Activated naive CD4-positive, alpha-beta T cell treated with anti-CD3 and anti-CD28 coated beads, Interleukin-2, amount 50 U/mL, for 24 hours (primary cell): ENCODE measurements at regions not wholly inside any gene's neighbourhood (a gene's known extent, or its start where the extent isn't known, plus 50 kb on each side); places are given as distances from the start of the nearest gene placed in this dataset.
A peak's percentile ranks its signal among the peaks of the same experiment; 100 is the strongest.
"Not testable (repeated sequence)": the region's sequence is repeated elsewhere in the genome, so short reads cannot be mapped to it uniquely, and the experiment has no call there.

Experiments
- H3K27ac Mint-ChIP-seq: one replicate; pipeline ENCODE4 v1.8.0; 2021; ENCODE audit warnings: mild to moderate bottlenecking, mixed read lengths
- H3K27me3 Mint-ChIP-seq: one replicate; pipeline ENCODE4 v1.8.0; 2021; ENCODE audit warnings: mixed read lengths
- H3K36me3 Mint-ChIP-seq: one replicate; pipeline ENCODE4 v1.8.0; 2021; ENCODE audit warnings: mixed read lengths
- H3K4me1 Mint-ChIP-seq: one replicate; pipeline ENCODE4 v1.8.0; 2021; ENCODE audit warnings: mixed read lengths
- H3K4me3 Mint-ChIP-seq: one replicate; pipeline ENCODE4 v1.8.0; 2021; ENCODE audit warnings: mild to moderate bottlenecking, mixed read lengths
- H3K9me3 Mint-ChIP-seq: one replicate; pipeline ENCODE4 v1.8.0; 2021; ENCODE audit warnings: mixed read lengths

- peaks cover 6% of the 10 kb centered on the region for H3K9me3 Mint-ChIP-seq
- H3K4me1 Mint-ChIP-seq, result no peaks in the 10 kb centered on the region
- H3K36me3 Mint-ChIP-seq, result no peaks in the 10 kb centered on the region
- H3K4me3 Mint-ChIP-seq, result no peak overlapping the region
- H3K27ac Mint-ChIP-seq, result no peak overlapping the region
- peaks cover 2% of the 10 kb centered on the region for H3K27me3 Mint-ChIP-seq
Measured at GRCh38 chr10:33876584-33877400, 542.3 kb upstream of the NRP1 start.

- H3K27me3 Mint-ChIP-seq, result peaks cover 2% of the 10 kb centered on the region
- no peaks in the 10 kb centered on the region for H3K4me1 Mint-ChIP-seq
- H3K36me3 Mint-ChIP-seq, result no peaks in the 10 kb centered on the region
- H3K9me3 Mint-ChIP-seq, result peaks cover 6% of the 10 kb centered on the region
- H3K4me3 Mint-ChIP-seq, result no peak overlapping the region
- H3K27ac Mint-ChIP-seq, result peak overlapping the region; percentile 69
Measured at GRCh38 chr10:33875924-33876583, 541.6 kb upstream of the NRP1 start.

GRCh38 chr10:33871061-33871956 lies 536.8 kb upstream of the NRP1 start:
- no peak overlapping the region for H3K27ac Mint-ChIP-seq
- no peak overlapping the region for H3K4me3 Mint-ChIP-seq
- no peaks in the 10 kb centered on the region for H3K9me3 Mint-ChIP-seq
- no peaks in the 10 kb centered on the region for H3K36me3 Mint-ChIP-seq
- H3K4me1 Mint-ChIP-seq, result no peaks in the 10 kb centered on the region
- H3K27me3 Mint-ChIP-seq, result peaks cover 4% of the 10 kb centered on the region

- no peaks in the 10 kb centered on the region for H3K36me3 Mint-ChIP-seq
- no peaks in the 10 kb centered on the region for H3K9me3 Mint-ChIP-seq
- peaks cover 4% of the 10 kb centered on the region for H3K27me3 Mint-ChIP-seq
- H3K4me3 Mint-ChIP-seq, result no peak overlapping the region
- no peak overlapping the region for H3K27ac Mint-ChIP-seq
- H3K4me1 Mint-ChIP-seq, result no peaks in the 10 kb centered on the region
Measured at GRCh38 chr10:33869481-33869880, 535.0 kb upstream of the NRP1 start.

GRCh38 chr10:33869028-33869427 lies 534.6 kb upstream of the NRP1 start:
- H3K27me3 Mint-ChIP-seq, result peaks cover 4% of the 10 kb centered on the region
- no peaks in the 10 kb centered on the region for H3K36me3 Mint-ChIP-seq
- no peaks in the 10 kb centered on the region for H3K4me1 Mint-ChIP-seq
- no peaks in the 10 kb centered on the region for H3K9me3 Mint-ChIP-seq
- H3K27ac Mint-ChIP-seq, result no peak overlapping the region
- no peak overlapping the region for H3K4me3 Mint-ChIP-seq

GRCh38 chr10:33867199-33867789 lies 532.8 kb upstream of the NRP1 start:
- H3K36me3 Mint-ChIP-seq, H3K27me3 Mint-ChIP-seq, H3K4me3 Mint-ChIP-seq, H3K27ac Mint-ChIP-seq, H3K4me1 Mint-ChIP-seq, H3K9me3 Mint-ChIP-seq: not testable (repeated sequence)

GRCh38 chr10:33863352-33863751 lies 528.9 kb upstream of the NRP1 start:
- H3K36me3 Mint-ChIP-seq, result no peaks in the 10 kb centered on the region
- H3K9me3 Mint-ChIP-seq, result no peaks in the 10 kb centered on the region
- H3K27ac Mint-ChIP-seq, result no peak overlapping the region
- H3K27me3 Mint-ChIP-seq, result peaks cover 1% of the 10 kb centered on the region
- H3K4me3 Mint-ChIP-seq, result no peak overlapping the region
- no peaks in the 10 kb centered on the region for H3K4me1 Mint-ChIP-seq

GRCh38 chr10:33862536-33863105 lies 528.2 kb upstream of the NRP1 start:
- Mint-ChIP-seq H3K9me3 (no peaks in the 10 kb centered on the region), H3K27ac (no peak overlapping the region), H3K36me3 (no peaks in the 10 kb centered on the region), H3K27me3 (peaks cover 1% of the 10 kb centered on the region), H3K4me1 (no peaks in the 10 kb centered on the region), H3K4me3 (no peak overlapping the region)

GRCh38 chr10:33861833-33862232 lies 527.4 kb upstream of the NRP1 start:
- Mint-ChIP-seq H3K9me3 (no peaks in the 10 kb centered on the region), H3K27ac (no peak overlapping the region), H3K27me3 (peaks cover 1% of the 10 kb centered on the region), H3K4me3 (no peak overlapping the region), H3K4me1 (no peaks in the 10 kb centered on the region), H3K36me3 (no peaks in the 10 kb centered on the region)

- Mint-ChIP-seq H3K27me3 (peaks cover 1% of the 10 kb centered on the region), H3K9me3 (no peaks in the 10 kb centered on the region), H3K4me1 (no peaks in the 10 kb centered on the region), H3K4me3 (no peak overlapping the region), H3K27ac (no peak overlapping the region), H3K36me3 (no peaks in the 10 kb centered on the region)
Measured at GRCh38 chr10:33861016-33861704, 526.7 kb upstream of the NRP1 start.

GRCh38 chr10:33860552-33860951 lies 526.1 kb upstream of the NRP1 start:
- H3K4me1 Mint-ChIP-seq, result no peaks in the 10 kb centered on the region
- no peak overlapping the region for H3K4me3 Mint-ChIP-seq
- H3K27ac Mint-ChIP-seq, result no peak overlapping the region
- peaks cover 3% of the 10 kb centered on the region for H3K27me3 Mint-ChIP-seq
- H3K9me3 Mint-ChIP-seq, result no peaks in the 10 kb centered on the region
- H3K36me3 Mint-ChIP-seq, result no peaks in the 10 kb centered on the region

GRCh38 chr10:33859319-33860022 lies 525.0 kb upstream of the NRP1 start:
- Mint-ChIP-seq H3K27me3 (peaks cover 3% of the 10 kb centered on the region), H3K4me1 (no peaks in the 10 kb centered on the region), H3K27ac (no peak overlapping the region), H3K4me3 (no peak overlapping the region), H3K36me3 (no peaks in the 10 kb centered on the region), H3K9me3 (no peaks in the 10 kb centered on the region)

GRCh38 chr10:33858326-33858725 lies 523.9 kb upstream of the NRP1 start:
- peaks cover 4% of the 10 kb centered on the region for H3K27me3 Mint-ChIP-seq
- no peak overlapping the region for H3K27ac Mint-ChIP-seq
- no peaks in the 10 kb centered on the region for H3K36me3 Mint-ChIP-seq
- H3K9me3 Mint-ChIP-seq, result no peaks in the 10 kb centered on the region
- no peaks in the 10 kb centered on the region for H3K4me1 Mint-ChIP-seq
- H3K4me3 Mint-ChIP-seq, result no peak overlapping the region

GRCh38 chr10:33853221-33853620 lies 518.8 kb upstream of the NRP1 start:
- not testable (repeated sequence) for H3K4me1 Mint-ChIP-seq, H3K27ac Mint-ChIP-seq, H3K4me3 Mint-ChIP-seq, H3K27me3 Mint-ChIP-seq, H3K36me3 Mint-ChIP-seq, H3K9me3 Mint-ChIP-seq
